ENCODE measurements at regions not wholly inside any gene's neighbourhood (a gene's known extent, or its start where the extent isn't known, plus 50 kb on each side); places are given as distances from the start of the nearest gene placed in this dataset.

DNA sequence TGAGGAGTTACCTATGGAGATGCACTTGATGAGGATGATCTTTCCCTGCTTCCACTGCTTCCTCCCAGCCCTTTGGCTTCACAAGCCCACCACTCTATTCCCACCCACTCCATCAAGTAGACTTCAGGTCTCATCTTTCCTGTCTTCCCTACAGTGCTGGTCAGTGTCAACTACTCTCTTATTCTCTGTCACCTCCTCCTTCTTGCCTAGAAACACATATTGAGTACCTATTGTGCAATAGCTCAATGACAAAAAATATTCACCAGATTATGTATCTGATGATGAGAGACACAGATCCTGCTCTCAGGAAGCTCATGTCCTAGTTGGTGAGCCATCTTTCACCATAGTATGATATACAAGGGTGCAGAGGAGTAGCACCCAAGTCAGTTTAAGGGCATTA lies 82.2 kb upstream of the NFASC start:
- TF ChIP-seq, protein P1, sequence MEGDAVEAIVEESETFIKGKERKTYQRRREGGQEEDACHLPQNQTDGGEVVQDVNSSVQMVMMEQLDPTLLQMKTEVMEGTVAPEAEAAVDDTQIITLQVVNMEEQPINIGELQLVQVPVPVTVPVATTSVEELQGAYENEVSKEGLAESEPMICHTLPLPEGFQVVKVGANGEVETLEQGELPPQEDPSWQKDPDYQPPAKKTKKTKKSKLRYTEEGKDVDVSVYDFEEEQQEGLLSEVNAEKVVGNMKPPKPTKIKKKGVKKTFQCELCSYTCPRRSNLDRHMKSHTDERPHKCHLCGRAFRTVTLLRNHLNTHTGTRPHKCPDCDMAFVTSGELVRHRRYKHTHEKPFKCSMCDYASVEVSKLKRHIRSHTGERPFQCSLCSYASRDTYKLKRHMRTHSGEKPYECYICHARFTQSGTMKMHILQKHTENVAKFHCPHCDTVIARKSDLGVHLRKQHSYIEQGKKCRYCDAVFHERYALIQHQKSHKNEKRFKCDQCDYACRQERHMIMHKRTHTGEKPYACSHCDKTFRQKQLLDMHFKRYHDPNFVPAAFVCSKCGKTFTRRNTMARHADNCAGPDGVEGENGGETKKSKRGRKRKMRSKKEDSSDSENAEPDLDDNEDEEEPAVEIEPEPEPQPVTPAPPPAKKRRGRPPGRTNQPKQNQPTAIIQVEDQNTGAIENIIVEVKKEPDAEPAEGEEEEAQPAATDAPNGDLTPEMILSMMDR (conservative IDR thresholded peaks at IDR 0.05; ENCODE audit: low read depth, low read length) = no peak
- TF ChIP-seq, protein P2, sequence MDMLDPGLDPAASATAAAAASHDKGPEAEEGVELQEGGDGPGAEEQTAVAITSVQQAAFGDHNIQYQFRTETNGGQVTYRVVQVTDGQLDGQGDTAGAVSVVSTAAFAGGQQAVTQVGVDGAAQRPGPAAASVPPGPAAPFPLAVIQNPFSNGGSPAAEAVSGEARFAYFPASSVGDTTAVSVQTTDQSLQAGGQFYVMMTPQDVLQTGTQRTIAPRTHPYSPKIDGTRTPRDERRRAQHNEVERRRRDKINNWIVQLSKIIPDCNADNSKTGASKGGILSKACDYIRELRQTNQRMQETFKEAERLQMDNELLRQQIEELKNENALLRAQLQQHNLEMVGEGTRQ (IDR thresholded peaks at IDR 0.05; ENCODE audit: low read depth, low read length) = no peak
- TF ChIP-seq POLR2A (IDR thresholded peaks at IDR 0.05; ENCODE audit: low read depth, low read length) (no peak), RFX5 (IDR thresholded peaks at IDR 0.05; ENCODE audit: low read depth, low read length) (no peak), SMC3 (IDR thresholded peaks at IDR 0.05; ENCODE audit: low read depth, low read length) (no peak), MXI1 (IDR thresholded peaks at IDR 0.05; ENCODE audit: borderline replicate concordance, low read depth, low read length) (no peak), RAD21 (IDR thresholded peaks at IDR 0.05; ENCODE audit: low read length) (no peak), NFE2L2 (IDR thresholded peaks at IDR 0.05; ENCODE audit: low read depth, low read length) (no peak), BHLHE40 (IDR thresholded peaks at IDR 0.05; ENCODE audit: low read depth, low read length) (no peak)

Measured in IMR-90 (cell line).